ENCODE measurements at regions not wholly inside any gene's neighbourhood (a gene's known extent, or its start where the extent isn't known, plus 50 kb on each side); places are given as distances from the start of the nearest gene placed in this dataset.

DNA sequence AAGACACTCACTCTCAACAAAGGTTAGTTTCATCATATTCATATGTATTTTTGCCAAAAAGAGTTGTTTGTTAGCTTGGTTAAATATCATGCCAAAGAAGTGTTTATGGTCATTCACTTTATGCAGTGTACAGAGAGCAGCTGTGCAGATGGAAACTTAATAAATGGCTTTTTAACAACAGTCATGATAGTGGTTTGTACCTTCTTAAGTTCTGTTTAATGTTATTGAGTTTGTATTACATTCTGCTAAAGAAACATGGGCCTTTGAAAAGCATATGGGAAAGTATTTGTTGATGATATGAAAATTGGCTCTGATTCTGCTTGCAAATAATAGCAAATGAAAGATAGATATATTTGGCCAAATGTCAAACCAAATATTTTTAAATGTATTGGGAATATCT lies 607.3 kb downstream of the NCAM2 start:
- no peaks in the 10 kb centered on the region for H3K9me3 Mint-ChIP-seq
- peak overlapping the region in 1 of 3 experiments; percentile 8 for H3K27ac Mint-ChIP-seq
- no peaks in the 10 kb centered on the region for H3K36me3 Mint-ChIP-seq (ENCODE audit: low read depth)
- H3K4me1 Mint-ChIP-seq = peaks cover 13% of the 10 kb centered on the region
- H3K27me3 Mint-ChIP-seq (ENCODE audit: low read depth) = no peaks in the 10 kb centered on the region
- TF ChIP-seq, protein P1, sequence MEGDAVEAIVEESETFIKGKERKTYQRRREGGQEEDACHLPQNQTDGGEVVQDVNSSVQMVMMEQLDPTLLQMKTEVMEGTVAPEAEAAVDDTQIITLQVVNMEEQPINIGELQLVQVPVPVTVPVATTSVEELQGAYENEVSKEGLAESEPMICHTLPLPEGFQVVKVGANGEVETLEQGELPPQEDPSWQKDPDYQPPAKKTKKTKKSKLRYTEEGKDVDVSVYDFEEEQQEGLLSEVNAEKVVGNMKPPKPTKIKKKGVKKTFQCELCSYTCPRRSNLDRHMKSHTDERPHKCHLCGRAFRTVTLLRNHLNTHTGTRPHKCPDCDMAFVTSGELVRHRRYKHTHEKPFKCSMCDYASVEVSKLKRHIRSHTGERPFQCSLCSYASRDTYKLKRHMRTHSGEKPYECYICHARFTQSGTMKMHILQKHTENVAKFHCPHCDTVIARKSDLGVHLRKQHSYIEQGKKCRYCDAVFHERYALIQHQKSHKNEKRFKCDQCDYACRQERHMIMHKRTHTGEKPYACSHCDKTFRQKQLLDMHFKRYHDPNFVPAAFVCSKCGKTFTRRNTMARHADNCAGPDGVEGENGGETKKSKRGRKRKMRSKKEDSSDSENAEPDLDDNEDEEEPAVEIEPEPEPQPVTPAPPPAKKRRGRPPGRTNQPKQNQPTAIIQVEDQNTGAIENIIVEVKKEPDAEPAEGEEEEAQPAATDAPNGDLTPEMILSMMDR (IDR thresholded peaks at IDR 0.05; ENCODE audit: unreplicated experiment in 3 of 3) = no peak
- H3K4me3 Mint-ChIP-seq = no peak overlapping the region

DNA sequence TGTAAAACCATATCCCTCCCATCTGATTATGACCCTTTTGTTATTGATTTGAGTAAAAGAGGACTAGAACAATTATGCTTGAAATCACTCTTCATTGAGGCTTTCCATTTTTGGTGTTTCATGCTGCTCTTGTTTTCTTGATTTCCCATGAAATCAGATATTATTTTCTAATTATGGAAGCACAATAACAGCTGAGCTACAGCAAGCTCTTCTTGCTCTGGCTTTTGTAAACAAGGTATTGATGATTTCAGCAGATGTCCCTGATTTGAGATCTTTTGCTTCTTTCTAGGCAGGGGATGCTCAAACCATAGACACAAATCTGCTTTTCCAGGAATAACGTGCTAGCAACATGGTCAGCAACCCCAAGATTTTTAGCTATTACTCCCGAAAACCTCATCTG lies 607.8 kb downstream of the NCAM2 start:
- Mint-ChIP-seq H3K4me3 (no peak overlapping the region), H3K36me3 (ENCODE audit: low read depth) (no peaks in the 10 kb centered on the region), H3K9me3 (no peaks in the 10 kb centered on the region), H3K4me1 (peaks cover 13% of the 10 kb centered on the region), H3K27ac (no peak overlapping the region), H3K27me3 (ENCODE audit: low read depth) (no peaks in the 10 kb centered on the region)
- TF ChIP-seq, protein P1 (IDR thresholded peaks at IDR 0.05; ENCODE audit: unreplicated experiment in 3 of 3) = no peak

DNA sequence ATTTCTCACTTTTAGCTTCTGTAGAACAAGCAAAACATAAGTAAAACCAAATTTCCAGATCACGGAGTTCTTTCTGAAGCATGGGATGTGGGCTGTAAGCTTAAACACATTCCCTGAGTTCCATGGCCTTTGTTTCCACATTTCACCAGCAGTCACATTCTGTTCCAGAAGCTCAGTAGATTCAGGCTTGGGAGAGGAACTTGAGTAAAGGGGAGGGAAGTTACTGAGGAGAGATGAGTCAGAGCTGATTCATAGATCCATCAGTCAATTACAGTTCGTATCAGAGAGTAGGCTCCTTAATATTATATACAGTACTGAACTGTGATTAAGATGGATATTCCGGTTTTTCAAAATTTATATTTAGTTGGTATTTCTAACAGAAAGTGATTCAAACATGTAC lies 614.3 kb downstream of the NCAM2 start:
- Mint-ChIP-seq H3K27me3 (ENCODE audit: low read depth) (no peaks in the 10 kb centered on the region), H3K4me1 (no peaks in the 10 kb centered on the region), H3K4me3 (no peak overlapping the region), H3K9me3 (no peaks in the 10 kb centered on the region), H3K36me3 (ENCODE audit: low read depth) (no peaks in the 10 kb centered on the region), H3K27ac (no peak overlapping the region)
- TF ChIP-seq, protein P1 (IDR thresholded peaks at IDR 0.05; ENCODE audit: unreplicated experiment in 3 of 3) = no peak

DNA sequence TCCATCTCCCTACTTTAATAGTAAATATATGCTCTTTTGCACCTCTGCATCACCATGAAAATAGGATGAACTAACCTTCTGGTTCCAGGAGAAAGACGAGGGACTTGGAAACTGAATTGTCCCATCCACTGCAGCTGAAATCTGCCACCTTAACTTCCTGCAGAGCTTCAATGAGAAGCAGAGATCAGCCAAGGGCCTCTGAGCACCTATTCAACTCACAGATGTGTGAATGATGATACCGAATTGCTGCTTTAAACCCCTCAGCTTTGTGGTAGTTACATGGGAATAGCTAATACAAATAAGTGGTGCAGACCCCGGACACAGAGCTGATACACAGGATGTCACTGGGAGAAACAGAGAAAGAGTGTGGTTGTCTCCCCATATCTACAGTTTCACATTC lies 616.8 kb downstream of the NCAM2 start:
- H3K36me3 Mint-ChIP-seq (ENCODE audit: low read depth) = no peaks in the 10 kb centered on the region
- no peaks in the 10 kb centered on the region for H3K27me3 Mint-ChIP-seq (ENCODE audit: low read depth)
- TF ChIP-seq, protein P1 (IDR thresholded peaks at IDR 0.05; ENCODE audit: unreplicated experiment in 3 of 3) = no peak
- no peaks in the 10 kb centered on the region for H3K4me1 Mint-ChIP-seq
- H3K9me3 Mint-ChIP-seq = no peaks in the 10 kb centered on the region
- no peak overlapping the region for H3K27ac Mint-ChIP-seq
- H3K4me3 Mint-ChIP-seq = no peak overlapping the region

DNA sequence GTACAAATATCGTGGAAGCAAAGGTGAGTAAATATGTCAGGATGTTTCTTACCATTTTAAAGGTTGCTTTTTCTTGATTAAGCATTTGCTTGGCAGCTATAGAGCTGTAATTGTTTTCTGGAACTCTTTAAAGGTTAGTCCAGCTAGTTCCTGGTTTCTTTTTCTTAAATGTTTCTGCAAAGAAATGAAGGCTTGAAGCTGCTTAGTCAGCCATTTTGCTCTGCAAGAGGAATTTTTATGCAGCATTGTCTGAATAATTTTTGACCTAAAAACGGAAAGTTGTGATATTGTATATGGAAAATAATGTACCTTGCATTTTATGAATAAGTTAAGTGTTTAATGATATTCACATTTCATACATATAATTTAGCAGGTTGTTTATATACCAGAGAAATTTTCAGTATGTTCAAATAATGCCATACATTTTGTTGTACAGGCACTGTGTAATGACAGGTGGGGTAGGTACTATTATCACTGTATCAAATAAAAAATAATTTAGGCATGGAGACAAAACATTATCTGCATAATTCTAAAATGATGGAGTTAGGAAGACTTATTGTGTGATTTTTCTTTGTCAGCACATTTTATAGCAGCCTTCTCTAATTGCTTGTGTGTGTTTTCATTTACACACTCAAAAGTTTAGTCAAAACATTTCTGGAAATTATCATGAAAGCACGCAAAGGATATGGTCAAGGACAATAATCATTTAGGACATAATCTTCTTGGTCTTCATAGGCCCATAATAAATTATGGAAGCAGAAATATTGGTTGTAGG lies 624.4 kb downstream of the NCAM2 start:
- no peaks in the 10 kb centered on the region for H3K4me1 Mint-ChIP-seq
- H3K9me3 Mint-ChIP-seq = no peaks in the 10 kb centered on the region
- H3K36me3 Mint-ChIP-seq (ENCODE audit: low read depth) = no peaks in the 10 kb centered on the region
- no peak overlapping the region for H3K4me3 Mint-ChIP-seq
- H3K27me3 Mint-ChIP-seq (ENCODE audit: low read depth) = no peaks in the 10 kb centered on the region
- H3K27ac Mint-ChIP-seq = no peak overlapping the region
- TF ChIP-seq, protein P1 (IDR thresholded peaks at IDR 0.05; ENCODE audit: unreplicated experiment in 3 of 3) = no peak

DNA sequence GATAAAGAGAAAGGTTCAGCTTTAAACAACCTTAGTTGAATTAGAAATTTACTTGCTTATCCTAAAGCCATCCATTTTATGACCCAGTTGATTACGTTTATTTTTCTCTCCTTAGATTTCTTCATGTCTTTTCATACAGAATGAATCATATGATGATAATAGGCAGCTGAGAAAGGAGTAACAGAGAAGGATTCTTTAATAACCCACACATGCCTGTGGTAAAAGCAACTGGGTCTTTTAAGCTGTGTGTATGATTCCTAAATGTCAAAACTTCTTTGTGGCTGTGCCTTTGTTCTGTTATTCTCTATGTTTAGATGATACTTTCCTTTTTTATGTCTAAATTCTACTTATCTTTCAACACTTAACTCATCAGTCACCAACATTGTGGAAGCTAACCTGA lies 626.5 kb downstream of the NCAM2 start:
- Mint-ChIP-seq H3K9me3 (no peaks in the 10 kb centered on the region), H3K27me3 (ENCODE audit: low read depth) (no peaks in the 10 kb centered on the region), H3K4me3 (no peak overlapping the region), H3K27ac (no peak overlapping the region), H3K36me3 (ENCODE audit: low read depth) (no peaks in the 10 kb centered on the region), H3K4me1 (no peaks in the 10 kb centered on the region)
- TF ChIP-seq, protein P1 (IDR thresholded peaks at IDR 0.05; ENCODE audit: unreplicated experiment in 3 of 3) = no peak
